ENCODE measurements at regions not wholly inside any gene's neighbourhood (a gene's known extent, or its start where the extent isn't known, plus 50 kb on each side); places are given as distances from the start of the nearest gene placed in this dataset.

GRCh38 chr11:62024936-62025486 lies 57.6 kb upstream of the FTH1 start:
- TF ChIP-seq TEAD4 (IDR thresholded peaks at IDR 0.05; ENCODE audit: low read length) (no peak), TEAD4 (CRISPR knock-in tag; IDR thresholded peaks at IDR 0.05; ENCODE audit: borderline replicate concordance) (no peak), RBBP5 (IDR thresholded peaks at IDR 0.05; ENCODE audit: borderline replicate concordance, insufficient read depth, low read length, poor library complexity, severe bottlenecking) (no peak), CEBPG (CRISPR knock-in tag; IDR thresholded peaks at IDR 0.05) (no peak), CEBPG (tag; conservative IDR thresholded peaks at IDR 0.05 in 1 of 2, IDR thresholded peaks at IDR 0.05 in 1 of 2) (no peak), RBM17 (IDR thresholded peaks at IDR 0.05; ENCODE audit: borderline replicate concordance, low read depth, low read length) (no peak), TCF7 (IDR thresholded peaks at IDR 0.05; ENCODE audit: borderline replicate concordance) (no peak), ZSCAN29 (IDR thresholded peaks at IDR 0.05) (no peak), ELF2 (CRISPR knock-in tag; IDR thresholded peaks at IDR 0.05) (no peak), ZBTB33 (CRISPR knock-in tag; IDR thresholded peaks at IDR 0.05) (no peak), ADNP (tag; IDR thresholded peaks at IDR 0.05) (no peak), ETV5 (CRISPR knock-in tag; IDR thresholded peaks at IDR 0.05; ENCODE audit: low read depth) (no peak), CTCF (IDR thresholded peaks at IDR 0.05 in 2 of 3, conservative IDR thresholded peaks at IDR 0.05 in 1 of 3; ENCODE audit: insufficient read depth in 2 of 3, low read depth in 1 of 3, low read length in 3 of 3) (no peak), TBP (optimal IDR thresholded peaks at IDR 0.05; ENCODE audit: low read depth, low read length) (no peak), CEBPZ (IDR thresholded peaks at IDR 0.05; ENCODE audit: borderline replicate concordance, low read depth, low read length) (no peak), HIVEP1 (CRISPR knock-in tag; IDR thresholded peaks at IDR 0.05) (no peak)
